ENCODE measurements at regions not wholly inside any gene's neighbourhood (a gene's known extent, or its start where the extent isn't known, plus 50 kb on each side); places are given as distances from the start of the nearest gene placed in this dataset.

DNA sequence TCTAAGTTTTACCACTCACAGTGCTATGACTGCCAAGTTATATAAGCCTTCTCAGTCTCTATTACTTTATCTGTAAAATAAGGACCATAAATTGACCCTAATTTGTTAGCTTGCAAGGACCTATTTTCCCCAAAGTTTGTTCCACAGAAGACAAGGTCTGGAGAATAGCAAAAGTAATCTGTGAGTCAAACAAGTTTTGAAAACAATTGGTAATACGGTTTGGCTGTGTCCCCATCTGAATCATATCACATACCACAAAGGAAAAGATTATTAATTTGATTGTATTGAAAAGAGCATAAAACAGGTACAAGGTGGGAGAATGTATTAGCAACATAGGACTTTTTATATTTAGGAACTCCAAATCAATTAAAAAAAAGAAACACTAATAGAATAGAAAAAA, 124.0 kb upstream of the TARS1 start:
- TF ChIP-seq, protein P1, sequence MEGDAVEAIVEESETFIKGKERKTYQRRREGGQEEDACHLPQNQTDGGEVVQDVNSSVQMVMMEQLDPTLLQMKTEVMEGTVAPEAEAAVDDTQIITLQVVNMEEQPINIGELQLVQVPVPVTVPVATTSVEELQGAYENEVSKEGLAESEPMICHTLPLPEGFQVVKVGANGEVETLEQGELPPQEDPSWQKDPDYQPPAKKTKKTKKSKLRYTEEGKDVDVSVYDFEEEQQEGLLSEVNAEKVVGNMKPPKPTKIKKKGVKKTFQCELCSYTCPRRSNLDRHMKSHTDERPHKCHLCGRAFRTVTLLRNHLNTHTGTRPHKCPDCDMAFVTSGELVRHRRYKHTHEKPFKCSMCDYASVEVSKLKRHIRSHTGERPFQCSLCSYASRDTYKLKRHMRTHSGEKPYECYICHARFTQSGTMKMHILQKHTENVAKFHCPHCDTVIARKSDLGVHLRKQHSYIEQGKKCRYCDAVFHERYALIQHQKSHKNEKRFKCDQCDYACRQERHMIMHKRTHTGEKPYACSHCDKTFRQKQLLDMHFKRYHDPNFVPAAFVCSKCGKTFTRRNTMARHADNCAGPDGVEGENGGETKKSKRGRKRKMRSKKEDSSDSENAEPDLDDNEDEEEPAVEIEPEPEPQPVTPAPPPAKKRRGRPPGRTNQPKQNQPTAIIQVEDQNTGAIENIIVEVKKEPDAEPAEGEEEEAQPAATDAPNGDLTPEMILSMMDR (IDR thresholded peaks at IDR 0.05), result no peak
- TF ChIP-seq POLR2A (IDR thresholded peaks at IDR 0.05) (no peak), POLR2AphosphoS5 (IDR thresholded peaks at IDR 0.05) (no peak)
